ENCODE measurements at regions not wholly inside any gene's neighbourhood (a gene's known extent, or its start where the extent isn't known, plus 50 kb on each side); places are given as distances from the start of the nearest gene placed in this dataset.

- H3K36me3 ChIP-seq = no peaks in the 10 kb centered on the region
- no peak overlapping the region for H3K27ac ChIP-seq (replicated peaks in 1 of 4)
- H3K9me3 ChIP-seq = no peaks in the 10 kb centered on the region
- intact Hi-C loops (cut with DNase I) = no loop called here
- H3K27me3 ChIP-seq = no peaks in the 10 kb centered on the region
- no peak for DNase-seq (ENCODE audit: extremely low spot score)
- H3K4me3 ChIP-seq = no peak overlapping the region
- no peaks in the 10 kb centered on the region for H3K4me1 ChIP-seq
- WGBS = 94% methylated on average over 2 of the region's 2 CpGs
- TF ChIP-seq EP300 (IDR thresholded peaks at IDR 0.05) = no peak
- TF ChIP-seq CTCF (IDR thresholded peaks at IDR 0.05) = no peak
- no peak for TF ChIP-seq POLR2AphosphoS5 (IDR thresholded peaks at IDR 0.05)
- no peak for TF ChIP-seq POLR2A (IDR thresholded peaks at IDR 0.05; ENCODE audit: low read depth)
These were observed 491.1 kb upstream of the ADGRL3 start for GRCh38 chr4:60709061-60709460.

GRCh38 chr4:60718874-60719273 is 481.3 kb upstream of the ADGRL3 start:
- DNase-seq (ENCODE audit: extremely low spot score) = no peak
- no peak for TF ChIP-seq POLR2AphosphoS5 (IDR thresholded peaks at IDR 0.05)
- no peak for TF ChIP-seq EP300 (IDR thresholded peaks at IDR 0.05)
- TF ChIP-seq CTCF (IDR thresholded peaks at IDR 0.05) = no peak
- Histone ChIP-seq H3K27me3 (no peaks in the 10 kb centered on the region), H3K27ac (replicated peaks in 1 of 4) (no peak overlapping the region), H3K9me3 (no peaks in the 10 kb centered on the region), H3K36me3 (no peaks in the 10 kb centered on the region), H3K4me1 (no peaks in the 10 kb centered on the region), H3K4me3 (no peak overlapping the region)
- intact Hi-C loops (cut with DNase I) = no loop called here
- 78% methylated on average over 1 of the region's 1 CpG for WGBS

- H3K4me3 ChIP-seq = no peak overlapping the region
- no peaks in the 10 kb centered on the region for H3K36me3 ChIP-seq
- intact Hi-C loops (cut with DNase I) = no loop called here
- no peaks in the 10 kb centered on the region for H3K27me3 ChIP-seq
- no peaks in the 10 kb centered on the region for H3K9me3 ChIP-seq
- no peak for TF ChIP-seq POLR2A (IDR thresholded peaks at IDR 0.05; ENCODE audit: low read depth)
- no peak for TF ChIP-seq POLR2AphosphoS5 (IDR thresholded peaks at IDR 0.05)
- TF ChIP-seq CTCF (IDR thresholded peaks at IDR 0.05) = no peak
- no peak for TF ChIP-seq EP300 (IDR thresholded peaks at IDR 0.05)
- no peak for DNase-seq (ENCODE audit: extremely low spot score)
- H3K4me1 ChIP-seq = no peaks in the 10 kb centered on the region
- no peak overlapping the region for H3K27ac ChIP-seq (replicated peaks in 1 of 4)
- 25% methylated on average over 1 of the region's 1 CpG for WGBS
These were observed 478.4 kb upstream of the ADGRL3 start for GRCh38 chr4:60721685-60722084.

GRCh38 chr4:60723796-60724195 is 476.3 kb upstream of the ADGRL3 start:
- Histone ChIP-seq H3K4me1 (no peaks in the 10 kb centered on the region), H3K36me3 (no peaks in the 10 kb centered on the region), H3K27ac (replicated peaks in 1 of 4) (no peak overlapping the region), H3K27me3 (no peaks in the 10 kb centered on the region), H3K4me3 (no peak overlapping the region), H3K9me3 (no peaks in the 10 kb centered on the region)
- TF ChIP-seq POLR2A (IDR thresholded peaks at IDR 0.05; ENCODE audit: low read depth) (no peak), POLR2AphosphoS5 (IDR thresholded peaks at IDR 0.05) (no peak), EP300 (IDR thresholded peaks at IDR 0.05) (no peak), CTCF (IDR thresholded peaks at IDR 0.05) (no peak)
- intact Hi-C loops (cut with DNase I) = no loop called here
- no peak for DNase-seq (ENCODE audit: extremely low spot score)
- WGBS = 88% methylated on average over 3 of the region's 3 CpGs

- intact Hi-C loops (cut with DNase I) = no loop called here
These were observed 475.5 kb upstream of the ADGRL3 start for GRCh38 chr4:60724623-60725022.

More at GRCh38 chr4:60724623-60725022, 475.5 kb upstream of the ADGRL3 start:
- no peak for DNase-seq (ENCODE audit: extremely low spot score)
- H3K27ac ChIP-seq (replicated peaks in 1 of 4) = no peak overlapping the region
- no peak for TF ChIP-seq EP300 (IDR thresholded peaks at IDR 0.05)
- TF ChIP-seq CTCF (IDR thresholded peaks at IDR 0.05) = no peak
- TF ChIP-seq POLR2AphosphoS5 (IDR thresholded peaks at IDR 0.05) = no peak
- TF ChIP-seq POLR2A (IDR thresholded peaks at IDR 0.05; ENCODE audit: low read depth) = no peak
- H3K9me3 ChIP-seq = no peaks in the 10 kb centered on the region
- no peaks in the 10 kb centered on the region for H3K36me3 ChIP-seq
- H3K27me3 ChIP-seq = no peaks in the 10 kb centered on the region
- WGBS = 56% methylated on average over 3 of the region's 3 CpGs
- H3K4me3 ChIP-seq = no peak overlapping the region
- no peaks in the 10 kb centered on the region for H3K4me1 ChIP-seq
